ENCODE measurements at regions not wholly inside any gene's neighbourhood (a gene's known extent, or its start where the extent isn't known, plus 50 kb on each side); places are given as distances from the start of the nearest gene placed in this dataset.
"Not testable (repeated sequence)": the region's sequence is repeated elsewhere in the genome, so short reads cannot be mapped to it uniquely, and the experiment has no call there.

GRCh38 chr16:22584941-22585340 is 74.2 kb downstream of the NPIPB5 start:
- TF ChIP-seq CTCF, POLR2A (IDR thresholded peaks at IDR 0.05): not testable (repeated sequence)
